ENCODE measurements at regions not wholly inside any gene's neighbourhood (a gene's known extent, or its start where the extent isn't known, plus 50 kb on each side); places are given as distances from the start of the nearest gene placed in this dataset.

GRCh38 chr20:58130581-58130980 is 97.9 kb downstream of the ANKRD60 start:
- Histone ChIP-seq H3K4me3 (replicated peaks in 1 of 3) (no peak overlapping the region), H3K4me1 (peaks cover 0 to 4% of the 10 kb centered on the region in 2 donors), H3K9me3 (no peaks in the 10 kb centered on the region), H3K27me3 (no peaks in the 10 kb centered on the region), H3K27ac (no peak overlapping the region), H3K36me3 (no peaks in the 10 kb centered on the region)
- no peak for DNase-seq
- 79 to 81% methylated on average over 14 of the region's 14 CpGs for WGBS, 2 donors
- intact Hi-C loops (cut with DNase I) = no loop called here
- TF ChIP-seq, protein P1, sequence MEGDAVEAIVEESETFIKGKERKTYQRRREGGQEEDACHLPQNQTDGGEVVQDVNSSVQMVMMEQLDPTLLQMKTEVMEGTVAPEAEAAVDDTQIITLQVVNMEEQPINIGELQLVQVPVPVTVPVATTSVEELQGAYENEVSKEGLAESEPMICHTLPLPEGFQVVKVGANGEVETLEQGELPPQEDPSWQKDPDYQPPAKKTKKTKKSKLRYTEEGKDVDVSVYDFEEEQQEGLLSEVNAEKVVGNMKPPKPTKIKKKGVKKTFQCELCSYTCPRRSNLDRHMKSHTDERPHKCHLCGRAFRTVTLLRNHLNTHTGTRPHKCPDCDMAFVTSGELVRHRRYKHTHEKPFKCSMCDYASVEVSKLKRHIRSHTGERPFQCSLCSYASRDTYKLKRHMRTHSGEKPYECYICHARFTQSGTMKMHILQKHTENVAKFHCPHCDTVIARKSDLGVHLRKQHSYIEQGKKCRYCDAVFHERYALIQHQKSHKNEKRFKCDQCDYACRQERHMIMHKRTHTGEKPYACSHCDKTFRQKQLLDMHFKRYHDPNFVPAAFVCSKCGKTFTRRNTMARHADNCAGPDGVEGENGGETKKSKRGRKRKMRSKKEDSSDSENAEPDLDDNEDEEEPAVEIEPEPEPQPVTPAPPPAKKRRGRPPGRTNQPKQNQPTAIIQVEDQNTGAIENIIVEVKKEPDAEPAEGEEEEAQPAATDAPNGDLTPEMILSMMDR (IDR thresholded peaks at IDR 0.05) = no peak
- no peak for TF ChIP-seq POLR2A (IDR thresholded peaks at IDR 0.05)

- no peak overlapping the region for H3K27ac ChIP-seq
- H3K9me3 ChIP-seq = no peaks in the 10 kb centered on the region
- H3K4me3 ChIP-seq (replicated peaks in 1 of 3) = no peak overlapping the region
- no peak for TF ChIP-seq POLR2A (IDR thresholded peaks at IDR 0.05)
- TF ChIP-seq, protein P1 (IDR thresholded peaks at IDR 0.05) = no peak
- no peak for DNase-seq
- H3K36me3 ChIP-seq = no peaks in the 10 kb centered on the region
- H3K27me3 ChIP-seq = no peaks in the 10 kb centered on the region
- no peaks in the 10 kb centered on the region for H3K4me1 ChIP-seq
- 92 to 96% methylated on average over 8 of the region's 8 CpGs for WGBS, 2 donors
- intact Hi-C loops (cut with DNase I) = no loop called here
Measured at GRCh38 chr20:58130156-58130555, 98.3 kb downstream of the ANKRD60 start.

- no peak overlapping the region for H3K4me3 ChIP-seq (replicated peaks in 1 of 3)
- no peaks in the 10 kb centered on the region for H3K36me3 ChIP-seq
- intact Hi-C loops (cut with DNase I) = no loop called here
- H3K27me3 ChIP-seq = no peaks in the 10 kb centered on the region
- DNase-seq = no peak
- no peak overlapping the region for H3K27ac ChIP-seq
- TF ChIP-seq, protein P1 (IDR thresholded peaks at IDR 0.05) = no peak
- no peaks in the 10 kb centered on the region for H3K9me3 ChIP-seq
- H3K4me1 ChIP-seq = no peaks in the 10 kb centered on the region
- whole genome bisulfite sequencing, 2 donors = 54 to 56% methylated on average over 11 to 13 of the region's 13 CpGs
Measured at GRCh38 chr20:58129721-58130151, 98.7 kb downstream of the ANKRD60 start.

GRCh38 chr20:58128635-58129625 is 99.5 kb downstream of the ANKRD60 start:
- Histone ChIP-seq H3K4me1 (no peaks in the 10 kb centered on the region), H3K4me3 (replicated peaks in 1 of 3) (no peak overlapping the region), H3K36me3 (no peaks in the 10 kb centered on the region), H3K27ac (no peak overlapping the region), H3K27me3 (no peaks in the 10 kb centered on the region), H3K9me3 (no peaks in the 10 kb centered on the region)
- intact Hi-C loops (cut with DNase I) = no loop called here
- 81 to 86% methylated on average over 12 to 14 of the region's 14 CpGs for WGBS, 2 donors
- no peak for DNase-seq
- TF ChIP-seq, protein P1 (IDR thresholded peaks at IDR 0.05) = no peak
- no peak for TF ChIP-seq POLR2A (IDR thresholded peaks at IDR 0.05)

DNA sequence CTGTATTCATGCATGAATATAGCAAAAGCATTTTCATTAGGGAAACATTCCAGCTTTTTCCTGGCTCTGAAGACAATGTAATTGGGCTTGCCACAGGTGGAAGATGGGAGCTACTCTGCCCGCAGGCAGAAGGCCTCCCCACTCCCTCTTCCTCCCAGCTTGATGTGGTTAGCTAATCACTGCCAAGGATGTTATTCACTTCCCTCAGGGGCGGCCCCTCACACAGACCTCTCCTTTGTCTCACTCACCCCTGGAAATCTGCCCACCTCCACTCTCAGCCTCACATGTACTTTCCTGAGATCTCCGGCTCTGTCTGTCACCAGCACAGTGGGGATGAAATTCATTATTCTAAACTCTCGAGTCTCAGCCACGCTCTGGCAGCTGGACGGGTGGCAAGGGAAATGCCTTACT is 100.7 kb downstream of the ANKRD60 start:
- H3K4me1 ChIP-seq = no peaks in the 10 kb centered on the region
- no peak overlapping the region for H3K4me3 ChIP-seq (replicated peaks in 1 of 3)
- no peaks in the 10 kb centered on the region for H3K9me3 ChIP-seq
- intact Hi-C loops (cut with DNase I) = no loop called here
- H3K27me3 ChIP-seq = no peaks in the 10 kb centered on the region
- no peak overlapping the region for H3K27ac ChIP-seq
- peak in 1 of 2 donors; percentile 12 for DNase-seq
- 63 to 72% methylated on average over 6 of the region's 6 CpGs for WGBS, 2 donors
- no peak for TF ChIP-seq POLR2A (IDR thresholded peaks at IDR 0.05)
- TF ChIP-seq, protein P1 (IDR thresholded peaks at IDR 0.05) = no peak
- no peaks in the 10 kb centered on the region for H3K36me3 ChIP-seq
